SK-N-SH (cell line): ENCODE measurements at regions not wholly inside any gene's neighbourhood (a gene's known extent, or its start where the extent isn't known, plus 50 kb on each side); places are given as distances from the start of the nearest gene placed in this dataset.

Experiments
- GABPA ChIP-seq: IDR thresholded peaks from 2 replicates; pipeline ENCODE4 v1.4.0; 2012; ENCODE audit warnings: low read depth, mild to moderate bottlenecking
- GATA2 ChIP-seq: sonication (generic); formaldehyde crosslinking; IDR thresholded peaks from 2 replicates; pipeline ENCODE4 v1.5.0; 2020; ENCODE audit warnings: mild to moderate bottlenecking, missing genetic modification reagents
- RAD21 ChIP-seq: IDR thresholded peaks from 2 replicates; pipeline ENCODE4 v1.6.1; 2012; ENCODE audit warnings: mild to moderate bottlenecking, low read length
- RFX5 ChIP-seq: IDR thresholded peaks from 2 replicates; pipeline ENCODE4 v1.6.1; 2012; ENCODE audit warnings: mild to moderate bottlenecking, improper control_type of control experiment, low read length
- RXRA ChIP-seq: IDR thresholded peaks from 2 replicates; pipeline ENCODE4 v1.4.0; 2012; ENCODE audit warnings: low read depth, mild to moderate bottlenecking, borderline replicate concordance
- SIN3A ChIP-seq: IDR thresholded peaks from 2 replicates; pipeline ENCODE4 v1.6.1; 2012; ENCODE audit warnings: low read depth, mild to moderate bottlenecking, low read length, moderate library complexity, borderline replicate concordance
- TF ChIP-seq, protein P1 (sequence below): fragments of 200-600 bp; sonication (generic); IDR thresholded peaks from 2 replicates; pipeline ENCODE4 v1.6.1; 2017; ENCODE audit warnings: antibody characterized with exemption, mild to moderate bottlenecking, moderate library complexity
- TF ChIP-seq, protein P2 (sequence below): IDR thresholded peaks from 2 replicates; pipeline ENCODE4; 2012
- TF ChIP-seq, protein P3 (sequence below): fragments of 150-350 bp; IDR thresholded peaks from 2 replicates; pipeline ENCODE4 v1.6.1; 2017; ENCODE audit warnings: antibody characterized with exemption, low read length, low read depth, borderline replicate concordance
- TF ChIP-seq, protein P4 (sequence below): IDR thresholded peaks from 2 replicates; pipeline ENCODE4 v1.4.0; 2012; ENCODE audit warnings: low read depth
- TF ChIP-seq, protein P5 (sequence below): IDR thresholded peaks from 2 replicates; pipeline ENCODE4 v1.6.1; 2012; ENCODE audit warnings: mild to moderate bottlenecking, low read depth, low read length, moderate library complexity

DNA sequence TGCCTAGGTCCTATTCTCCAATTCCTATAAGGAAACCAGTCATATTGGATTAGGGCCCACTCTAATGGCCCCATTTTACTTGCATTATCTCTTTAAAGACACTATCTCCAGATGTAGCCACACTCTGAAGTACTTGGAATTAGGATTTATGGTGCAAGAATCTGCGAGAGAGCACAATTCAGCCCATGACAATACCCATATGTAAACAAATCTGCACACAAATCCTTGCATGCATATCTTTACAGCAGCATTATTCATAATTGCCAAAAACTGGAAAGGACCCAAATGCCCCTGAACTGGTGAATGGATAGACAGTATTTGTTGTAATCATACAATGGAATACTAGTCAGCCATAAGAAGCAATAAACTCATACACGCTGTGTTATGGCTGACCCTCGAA, 229.8 kb upstream of the ADAMTS5 start:
- TF ChIP-seq, protein P1, sequence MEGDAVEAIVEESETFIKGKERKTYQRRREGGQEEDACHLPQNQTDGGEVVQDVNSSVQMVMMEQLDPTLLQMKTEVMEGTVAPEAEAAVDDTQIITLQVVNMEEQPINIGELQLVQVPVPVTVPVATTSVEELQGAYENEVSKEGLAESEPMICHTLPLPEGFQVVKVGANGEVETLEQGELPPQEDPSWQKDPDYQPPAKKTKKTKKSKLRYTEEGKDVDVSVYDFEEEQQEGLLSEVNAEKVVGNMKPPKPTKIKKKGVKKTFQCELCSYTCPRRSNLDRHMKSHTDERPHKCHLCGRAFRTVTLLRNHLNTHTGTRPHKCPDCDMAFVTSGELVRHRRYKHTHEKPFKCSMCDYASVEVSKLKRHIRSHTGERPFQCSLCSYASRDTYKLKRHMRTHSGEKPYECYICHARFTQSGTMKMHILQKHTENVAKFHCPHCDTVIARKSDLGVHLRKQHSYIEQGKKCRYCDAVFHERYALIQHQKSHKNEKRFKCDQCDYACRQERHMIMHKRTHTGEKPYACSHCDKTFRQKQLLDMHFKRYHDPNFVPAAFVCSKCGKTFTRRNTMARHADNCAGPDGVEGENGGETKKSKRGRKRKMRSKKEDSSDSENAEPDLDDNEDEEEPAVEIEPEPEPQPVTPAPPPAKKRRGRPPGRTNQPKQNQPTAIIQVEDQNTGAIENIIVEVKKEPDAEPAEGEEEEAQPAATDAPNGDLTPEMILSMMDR = no peak
- no peak for TF ChIP-seq RXRA
- TF ChIP-seq, protein P2, sequence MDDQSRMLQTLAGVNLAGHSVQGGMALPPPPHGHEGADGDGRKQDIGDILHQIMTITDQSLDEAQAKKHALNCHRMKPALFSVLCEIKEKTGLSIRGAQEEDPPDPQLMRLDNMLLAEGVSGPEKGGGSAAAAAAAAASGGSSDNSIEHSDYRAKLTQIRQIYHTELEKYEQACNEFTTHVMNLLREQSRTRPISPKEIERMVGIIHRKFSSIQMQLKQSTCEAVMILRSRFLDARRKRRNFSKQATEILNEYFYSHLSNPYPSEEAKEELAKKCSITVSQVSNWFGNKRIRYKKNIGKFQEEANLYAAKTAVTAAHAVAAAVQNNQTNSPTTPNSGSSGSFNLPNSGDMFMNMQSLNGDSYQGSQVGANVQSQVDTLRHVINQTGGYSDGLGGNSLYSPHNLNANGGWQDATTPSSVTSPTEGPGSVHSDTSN = no peak
- no peak for TF ChIP-seq RFX5
- TF ChIP-seq GATA2 = no peak
- TF ChIP-seq SIN3A = no peak
- TF ChIP-seq, protein P3, sequence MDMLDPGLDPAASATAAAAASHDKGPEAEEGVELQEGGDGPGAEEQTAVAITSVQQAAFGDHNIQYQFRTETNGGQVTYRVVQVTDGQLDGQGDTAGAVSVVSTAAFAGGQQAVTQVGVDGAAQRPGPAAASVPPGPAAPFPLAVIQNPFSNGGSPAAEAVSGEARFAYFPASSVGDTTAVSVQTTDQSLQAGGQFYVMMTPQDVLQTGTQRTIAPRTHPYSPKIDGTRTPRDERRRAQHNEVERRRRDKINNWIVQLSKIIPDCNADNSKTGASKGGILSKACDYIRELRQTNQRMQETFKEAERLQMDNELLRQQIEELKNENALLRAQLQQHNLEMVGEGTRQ = no peak
- TF ChIP-seq, protein P4, sequence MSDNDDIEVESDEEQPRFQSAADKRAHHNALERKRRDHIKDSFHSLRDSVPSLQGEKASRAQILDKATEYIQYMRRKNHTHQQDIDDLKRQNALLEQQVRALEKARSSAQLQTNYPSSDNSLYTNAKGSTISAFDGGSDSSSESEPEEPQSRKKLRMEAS = no peak
- TF ChIP-seq RAD21 = no peak
- no peak for TF ChIP-seq GABPA
- TF ChIP-seq, protein P5, sequence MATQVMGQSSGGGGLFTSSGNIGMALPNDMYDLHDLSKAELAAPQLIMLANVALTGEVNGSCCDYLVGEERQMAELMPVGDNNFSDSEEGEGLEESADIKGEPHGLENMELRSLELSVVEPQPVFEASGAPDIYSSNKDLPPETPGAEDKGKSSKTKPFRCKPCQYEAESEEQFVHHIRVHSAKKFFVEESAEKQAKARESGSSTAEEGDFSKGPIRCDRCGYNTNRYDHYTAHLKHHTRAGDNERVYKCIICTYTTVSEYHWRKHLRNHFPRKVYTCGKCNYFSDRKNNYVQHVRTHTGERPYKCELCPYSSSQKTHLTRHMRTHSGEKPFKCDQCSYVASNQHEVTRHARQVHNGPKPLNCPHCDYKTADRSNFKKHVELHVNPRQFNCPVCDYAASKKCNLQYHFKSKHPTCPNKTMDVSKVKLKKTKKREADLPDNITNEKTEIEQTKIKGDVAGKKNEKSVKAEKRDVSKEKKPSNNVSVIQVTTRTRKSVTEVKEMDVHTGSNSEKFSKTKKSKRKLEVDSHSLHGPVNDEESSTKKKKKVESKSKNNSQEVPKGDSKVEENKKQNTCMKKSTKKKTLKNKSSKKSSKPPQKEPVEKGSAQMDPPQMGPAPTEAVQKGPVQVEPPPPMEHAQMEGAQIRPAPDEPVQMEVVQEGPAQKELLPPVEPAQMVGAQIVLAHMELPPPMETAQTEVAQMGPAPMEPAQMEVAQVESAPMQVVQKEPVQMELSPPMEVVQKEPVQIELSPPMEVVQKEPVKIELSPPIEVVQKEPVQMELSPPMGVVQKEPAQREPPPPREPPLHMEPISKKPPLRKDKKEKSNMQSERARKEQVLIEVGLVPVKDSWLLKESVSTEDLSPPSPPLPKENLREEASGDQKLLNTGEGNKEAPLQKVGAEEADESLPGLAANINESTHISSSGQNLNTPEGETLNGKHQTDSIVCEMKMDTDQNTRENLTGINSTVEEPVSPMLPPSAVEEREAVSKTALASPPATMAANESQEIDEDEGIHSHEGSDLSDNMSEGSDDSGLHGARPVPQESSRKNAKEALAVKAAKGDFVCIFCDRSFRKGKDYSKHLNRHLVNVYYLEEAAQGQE = no peak
